ENCODE measurements at regions not wholly inside any gene's neighbourhood (a gene's known extent, or its start where the extent isn't known, plus 50 kb on each side); places are given as distances from the start of the nearest gene placed in this dataset.

GRCh38 chr3:28101705-28102104, 139.7 kb upstream of the CMC1 start:
- TF ChIP-seq CTCF (IDR thresholded peaks at IDR 0.05; ENCODE audit: poor library complexity), result no peak
- no peak for TF ChIP-seq EZH2 (IDR thresholded peaks at IDR 0.05; ENCODE audit: borderline replicate concordance)
- TF ChIP-seq EZH2phosphoT487 (IDR thresholded peaks at IDR 0.05; ENCODE audit: low read depth, severe bottlenecking, unreplicated experiment), result no peak

All from hepatocyte (in vitro differentiated cells).